HG02870 (cell line): ENCODE measurements at regions not wholly inside any gene's neighbourhood (a gene's known extent, or its start where the extent isn't known, plus 50 kb on each side); places are given as distances from the start of the nearest gene placed in this dataset.
"Not testable (repeated sequence)": the region's sequence is repeated elsewhere in the genome, so short reads cannot be mapped to it uniquely, and the experiment has no call there.

Experiments used
- ATAC-seq: cut with Tn5 transposase; IDR thresholded peaks from one replicate; pipeline ENCODE4 v1.9.1; 2021; ENCODE audit warnings: mild to moderate bottlenecking, moderate library complexity; ENCODE audit not compliant: unreplicated experiment

- ATAC-seq: no peak
Observed at GRCh38 chr2:16182841-16183240, 242.5 kb downstream of the MYCN start.

- not testable (repeated sequence) for ATAC-seq
Observed at GRCh38 chr2:16182311-16182815, 242.0 kb downstream of the MYCN start.

GRCh38 chr2:16181741-16182090 lies 241.4 kb downstream of the MYCN start:
- ATAC-seq: no peak

- ATAC-seq: no peak
Observed at GRCh38 chr2:16181062-16181740, 240.9 kb downstream of the MYCN start.

GRCh38 chr2:16180631-16181030 lies 240.3 kb downstream of the MYCN start:
- no peak for ATAC-seq

- no peak for ATAC-seq
Observed at GRCh38 chr2:16179701-16180416, 239.5 kb downstream of the MYCN start.

- no peak for ATAC-seq
Observed at GRCh38 chr2:16178551-16179130, 238.3 kb downstream of the MYCN start.

- no peak for ATAC-seq
Observed at GRCh38 chr2:16177671-16178180, 237.4 kb downstream of the MYCN start.

GRCh38 chr2:16176971-16177480 lies 236.7 kb downstream of the MYCN start:
- no peak for ATAC-seq

- ATAC-seq: no peak
Observed at GRCh38 chr2:16175247-16175825, 235.0 kb downstream of the MYCN start.

GRCh38 chr2:16174693-16175045 lies 234.3 kb downstream of the MYCN start:
- no peak for ATAC-seq

GRCh38 chr2:16173893-16174692 lies 233.7 kb downstream of the MYCN start:
- ATAC-seq: no peak

GRCh38 chr2:16172324-16173175 lies 232.2 kb downstream of the MYCN start:
- no peak for ATAC-seq

- no peak for ATAC-seq
Observed at GRCh38 chr2:16171425-16171920, 231.1 kb downstream of the MYCN start.

- ATAC-seq: no peak
Observed at GRCh38 chr2:16170675-16171424, 230.5 kb downstream of the MYCN start.

GRCh38 chr2:16169381-16169960 lies 229.1 kb downstream of the MYCN start:
- no peak for ATAC-seq

- ATAC-seq: no peak
Observed at GRCh38 chr2:16168506-16169264, 228.3 kb downstream of the MYCN start.
